HepG2 (cell line): ENCODE measurements at regions not wholly inside any gene's neighbourhood (a gene's known extent, or its start where the extent isn't known, plus 50 kb on each side); places are given as distances from the start of the nearest gene placed in this dataset.

Experiments used
- ATAC-seq: fragments of 200-7000 bp; cut with Tn5 transposase; 3 replicates; pipeline ENCODE4 v1.9.1; 2020; ENCODE audit warnings: mild to moderate bottlenecking, moderate library complexity
- BruUV-seq: library from RNA; stranded (reverse); fragments of 400-500 nt; replicated peaks from 2 replicates; lab custom pipeline; 2021; lab: Mats Ljungman, UMichigan
- CTCF ChIA-PET: fragments of 300-600 bp; formaldehyde crosslinking; extraction: SDS; loops from one replicate; lab custom pipeline; 2021; ENCODE audit warnings: low total read pairs, inconsistent platforms, low intra/inter-chr PET ratio; lab: Yijun Ruan, JAX
- POLR2A ChIA-PET: fragments of 350-600 bp; sonication (Branson Sonifier 250); formaldehyde crosslinking; loops from one replicate; lab custom pipeline; 2020; ENCODE audit warnings: antibody characterized with exemption, inconsistent platforms; lab: Yijun Ruan, JAX
- DNase-seq: peaks from one replicate; pipeline ENCODE4 v3.0.0-alpha.2; 2015; ENCODE audit warnings: low spot score
- FAIRE-seq: peaks from 3 replicates; lab custom pipeline; 2011; peaks lifted over from hg19 to GRCh38; lab: Jason Lieb, UNC
- H2AFZ ChIP-seq: one replicate; pipeline ENCODE4 v1.6.1; 2011; ENCODE audit warnings: low read length, inconsistent platforms
- H3K27ac ChIP-seq: fragments of 300-600 bp; 3 replicates; pipeline ENCODE4 v1.8.0; 2011; ENCODE audit warnings: mixed run types, mild to moderate bottlenecking, mixed read lengths, low read length, inconsistent platforms; ENCODE audit not compliant: insufficient read depth; ENCODE audit errors: extremely low read length
- H3K27me3 ChIP-seq, 2 experiments: fragments of 200-600 bp in 1 of 2; 2 replicates in 1 of 2; 3 replicates in 1 of 2; pipeline versions ENCODE4 v1.6.0 to v1.8.0; 2011; ENCODE audit warnings: low read length in 2 of 2, mild to moderate bottlenecking in 2 of 2, moderate library complexity in 2 of 2, inconsistent platforms in 1 of 2; ENCODE audit not compliant: insufficient read depth in 2 of 2, control insufficient read depth in 1 of 2
- H3K36me3 ChIP-seq, 2 experiments: fragments of 200-600 bp in 1 of 2; replicated peaks in 1 of 2; 2 replicates in 1 of 2; 3 replicates in 1 of 2; pipeline versions ENCODE4 v1.5.1 to v1.8.0; 2011; ENCODE audit warnings: low read length in 2 of 2, inconsistent platforms in 1 of 2; ENCODE audit not compliant: insufficient read depth in 2 of 2, control insufficient read depth in 1 of 2
- H3K4me1 ChIP-seq: 2 replicates; pipeline ENCODE4 v1.5.1; 2012; ENCODE audit warnings: low read length, inconsistent platforms; ENCODE audit not compliant: insufficient read depth
- H3K4me2 ChIP-seq: 2 replicates; pipeline ENCODE4 v1.6.0; 2011; ENCODE audit warnings: low read depth, low read length, inconsistent platforms
- H3K4me3 ChIP-seq, 3 experiments: fragments of 200-600 bp in 1 of 3; sonication (generic), shearing (Covaris generic) in 1 of 3; replicated peaks in 1 of 3; 2 replicates each; pipeline ENCODE4 v1.5.1; 2011 to 2016; ENCODE audit warnings: low read length in 3 of 3, inconsistent platforms in 2 of 3, low read depth in 2 of 3, mild to moderate bottlenecking in 2 of 3, control low read depth in 1 of 3, mixed read lengths in 1 of 3; ENCODE audit not compliant: insufficient read depth in 1 of 3
- H3K79me2 ChIP-seq: one replicate; pipeline ENCODE4 v1.6.1; 2011; ENCODE audit warnings: low read length, inconsistent platforms; ENCODE audit not compliant: insufficient read depth
- H3K9ac ChIP-seq: 2 replicates; pipeline ENCODE4 v1.6.0; 2011; ENCODE audit warnings: mild to moderate bottlenecking, low read depth, low read length, inconsistent platforms; ENCODE audit not compliant: insufficient read depth
- H3K9me3 ChIP-seq: 2 replicates; pipeline ENCODE4 v1.5.1; 2012; ENCODE audit warnings: mild to moderate bottlenecking, low read length
- H4K20me1 ChIP-seq: 2 replicates; pipeline ENCODE4 v1.6.0; 2011; ENCODE audit warnings: inconsistent platforms, mild to moderate bottlenecking, low read length, moderate library complexity; ENCODE audit not compliant: insufficient read depth
- ASH2L ChIP-seq: fragments of 300-600, 200-600 bp; sonication (generic); IDR thresholded peaks from 2 replicates; pipeline ENCODE4 v1.7.0; 2017; ENCODE audit warnings: low read depth, mild to moderate bottlenecking, moderate library complexity, mixed read lengths, low read length; ENCODE audit not compliant: insufficient read length
- DPF2 ChIP-seq: sonication (generic); formaldehyde crosslinking; IDR thresholded peaks from 2 replicates; pipeline ENCODE4 v1.4.0; 2020; ENCODE audit warnings: mild to moderate bottlenecking, low read depth, missing genetic modification reagents, borderline replicate concordance
- FOXK1 ChIP-seq: sonication (generic); formaldehyde crosslinking; IDR thresholded peaks from 2 replicates; pipeline ENCODE4 v1.4.0; 2020; ENCODE audit warnings: low read depth, missing genetic modification reagents, borderline replicate concordance
- MYC ChIP-seq: sonication (generic); formaldehyde crosslinking; IDR thresholded peaks from 2 replicates; pipeline ENCODE4 v1.9.0; 2021; ENCODE audit warnings: missing genetic modification reagents, borderline replicate concordance
- NFAT5 ChIP-seq: sonication (generic); formaldehyde crosslinking; IDR thresholded peaks from 2 replicates; pipeline ENCODE4 v1.4.0; 2020; ENCODE audit warnings: missing genetic modification reagents
- NPAS2 ChIP-seq: sonication (generic); formaldehyde crosslinking; IDR thresholded peaks from 2 replicates; pipeline ENCODE4 v1.8.0; 2022; ENCODE audit warnings: mild to moderate bottlenecking, missing genetic modification reagents, borderline replicate concordance
- RFXANK ChIP-seq: IDR thresholded peaks from 2 replicates; pipeline ENCODE4 v1.6.1; 2016
- ZIK1 ChIP-seq: sonication (generic); formaldehyde crosslinking; IDR thresholded peaks from 2 replicates; pipeline ENCODE4 v1.5.0; 2020; ENCODE audit warnings: mild to moderate bottlenecking, low read depth, missing genetic modification reagents, borderline replicate concordance
- ZNF713 ChIP-seq: sonication (generic); formaldehyde crosslinking; IDR thresholded peaks from 2 replicates; pipeline ENCODE4 v1.4.0; 2020; ENCODE audit warnings: mild to moderate bottlenecking, missing genetic modification reagents
- WGBS: methylation state at CpG from one replicate; pipeline ENCODE4 v1.1.6; 2017; ENCODE audit warnings: low lambda C conversion rate; 5-methylcytosine and 5-hydroxymethylcytosine counted together
- in situ Hi-C: cut with HindIII; loops from 2 replicates; pipeline ENCODE4 v1.10.0; 2017; ENCODE audit warnings: low pct_unique_long_range_greater_than_20kb; ENCODE audit not compliant: extremely low pct_ligation_motif_present
- intact Hi-C: fragments of 100-400 bp; cut with micrococcal nuclease; formaldehyde crosslinking; loops from one replicate; pipeline ENCODE4 v1.10.0; 2022; ENCODE audit not compliant: unreplicated experiment
- TF ChIP-seq, protein P1 (sequence below): sonication (generic); formaldehyde crosslinking; IDR thresholded peaks from 2 replicates; pipeline ENCODE4 v1.8.0; 2022; ENCODE audit warnings: mild to moderate bottlenecking, missing genetic modification reagents
- TF ChIP-seq, protein P2 (sequence below): sonication (generic); formaldehyde crosslinking; IDR thresholded peaks from 2 replicates; pipeline ENCODE4 v1.4.0; 2020; ENCODE audit warnings: missing genetic modification reagents, mild to moderate bottlenecking, borderline replicate concordance

- no peak for DNase-seq
- H3K4me1 ChIP-seq, result no peaks in the 10 kb centered on the region
- no peak overlapping the region for H3K9ac ChIP-seq
- intact Hi-C loops, result no loop called here
- TF ChIP-seq ASH2L (no peak), DPF2 (no peak), NPAS2 (no peak), ZIK1 (CRISPR knock-in tag) (no peak), MYC (CRISPR knock-in tag) (no peak), RFXANK (no peak), FOXK1 (no peak), NFAT5 (CRISPR knock-in tag) (no peak), ZNF713 (CRISPR knock-in tag) (no peak)
- TF ChIP-seq, protein P1, sequence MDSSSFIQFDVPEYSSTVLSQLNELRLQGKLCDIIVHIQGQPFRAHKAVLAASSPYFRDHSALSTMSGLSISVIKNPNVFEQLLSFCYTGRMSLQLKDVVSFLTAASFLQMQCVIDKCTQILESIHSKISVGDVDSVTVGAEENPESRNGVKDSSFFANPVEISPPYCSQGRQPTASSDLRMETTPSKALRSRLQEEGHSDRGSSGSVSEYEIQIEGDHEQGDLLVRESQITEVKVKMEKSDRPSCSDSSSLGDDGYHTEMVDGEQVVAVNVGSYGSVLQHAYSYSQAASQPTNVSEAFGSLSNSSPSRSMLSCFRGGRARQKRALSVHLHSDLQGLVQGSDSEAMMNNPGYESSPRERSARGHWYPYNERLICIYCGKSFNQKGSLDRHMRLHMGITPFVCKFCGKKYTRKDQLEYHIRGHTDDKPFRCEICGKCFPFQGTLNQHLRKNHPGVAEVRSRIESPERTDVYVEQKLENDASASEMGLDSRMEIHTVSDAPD (CRISPR knock-in tag), result no peak
- TF ChIP-seq, protein P2, sequence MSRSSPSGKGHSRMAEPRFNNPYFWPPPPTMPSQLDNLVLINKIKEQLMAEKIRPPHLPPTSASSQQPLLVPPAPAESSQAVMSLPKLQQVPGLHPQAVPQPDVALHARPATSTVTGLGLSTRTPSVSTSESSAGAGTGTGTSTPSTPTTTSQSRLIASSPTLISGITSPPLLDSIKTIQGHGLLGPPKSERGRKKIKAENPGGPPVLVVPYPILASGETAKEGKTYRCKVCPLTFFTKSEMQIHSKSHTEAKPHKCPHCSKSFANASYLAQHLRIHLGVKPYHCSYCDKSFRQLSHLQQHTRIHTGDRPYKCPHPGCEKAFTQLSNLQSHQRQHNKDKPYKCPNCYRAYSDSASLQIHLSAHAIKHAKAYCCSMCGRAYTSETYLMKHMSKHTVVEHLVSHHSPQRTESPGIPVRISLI (CRISPR knock-in tag), result no peak
- TF ChIP-seq, all 625 proteins: peak for 0
- 5% methylated on average over 3 of the region's 3 CpGs for WGBS
- ChIA-PET POLR2A (no interaction called here), CTCF (no interaction called here)
- no peak overlapping the region for H3K27ac ChIP-seq
- no peak for ATAC-seq
- no peak overlapping the region for H3K4me3 ChIP-seq
- no peak overlapping the region for H2AFZ ChIP-seq
- H3K79me2 ChIP-seq, result no peaks in the 10 kb centered on the region
- no peaks in the 10 kb centered on the region for H3K36me3 ChIP-seq
- H3K27me3 ChIP-seq, result no peaks in the 10 kb centered on the region
- no peak overlapping the region for H3K4me2 ChIP-seq
- H3K9me3 ChIP-seq, result peaks cover 93% of the 10 kb centered on the region
- no TSS peak for BruUV-seq
- in situ Hi-C loops, result no loop called here
- FAIRE-seq, result no peak
- no peaks in the 10 kb centered on the region for H4K20me1 ChIP-seq
These were observed 75.8 kb downstream of the DIO2 start for GRCh38 chr14:80135305-80136088.
